K562 (cell line): ENCODE measurements at regions not wholly inside any gene's neighbourhood (a gene's known extent, or its start where the extent isn't known, plus 50 kb on each side); places are given as distances from the start of the nearest gene placed in this dataset.

Experiments used
- ATAC-seq: fragments of 200-7000 bp; cut with Tn5 transposase; 3 replicates; pipeline ENCODE4 v1.9.1; 2020; ENCODE audit warnings: moderate library complexity
- BruUV-seq: library from RNA; stranded (reverse); fragments of 400-500 nt; replicated peaks from 2 replicates; lab custom pipeline; 2021; lab: Mats Ljungman, UMichigan
- CTCF ChIA-PET: fragments of 300-600 bp; formaldehyde crosslinking; extraction: SDS; loops from one replicate; lab custom pipeline; 2021; ENCODE audit warnings: low intra/inter-chr PET ratio; lab: Yijun Ruan, JAX
- POLR2A ChIA-PET: fragments of 300-600, 350-650 bp; sonication (Branson Sonifier 250); formaldehyde crosslinking; extraction: SDS; loops from one replicate; lab custom pipeline; 2021; ENCODE audit warnings: antibody characterized with exemption, inconsistent platforms; lab: Yijun Ruan, JAX
- DNase-seq, 4 experiments: peaks; one replicate each; pipeline versions ENCODE4 v3.0.0 to v3.0.0-alpha.2; 2011 to 2018; ENCODE audit warnings: low spot score in 3 of 4, mixed read lengths in 3 of 4; ENCODE audit errors: extremely low read depth in 1 of 4
- FAIRE-seq: peaks from 2 replicates; lab custom pipeline; 2011; peaks lifted over from hg19 to GRCh38; lab: Jason Lieb, UNC
- H2AFZ ChIP-seq: 2 replicates; pipeline ENCODE4 v1.6.0; 2011; ENCODE audit warnings: low read depth, low read length, control low read depth, inconsistent platforms
- H3K27ac ChIP-seq: fragments of 200-600 bp; 3 replicates; pipeline ENCODE4 v1.8.0; 2011; ENCODE audit warnings: low read depth, mild to moderate bottlenecking, control low read depth, inconsistent platforms, low read length, moderate library complexity, mixed read lengths; ENCODE audit errors: extremely low read depth
- H3K27me3 ChIP-seq, 2 experiments: fragments of 300-600 bp in 1 of 2; 2 replicates in 1 of 2; 3 replicates in 1 of 2; pipeline versions ENCODE4 v1.6.0 to v1.8.0; 2011; ENCODE audit warnings: inconsistent platforms in 2 of 2, low read length in 2 of 2, mild to moderate bottlenecking in 1 of 2, mixed read lengths in 1 of 2, moderate library complexity in 1 of 2; ENCODE audit not compliant: control insufficient read depth in 2 of 2, insufficient read depth in 2 of 2
- H3K36me3 ChIP-seq: fragments of 300-600 bp; 3 replicates; pipeline ENCODE4 v1.8.0; 2011; ENCODE audit warnings: mild to moderate bottlenecking, low read length, inconsistent platforms; ENCODE audit not compliant: control insufficient read depth, insufficient read depth
- H3K4me1 ChIP-seq, 2 experiments: fragments of 200-600 bp in 1 of 2; replicated peaks in 1 of 2; 2 replicates in 1 of 2; 3 replicates in 1 of 2; pipeline versions ENCODE4 v1.5.1 to v1.8.0; 2011; ENCODE audit warnings: inconsistent platforms in 2 of 2, low read length in 2 of 2, mild to moderate bottlenecking in 1 of 2, mixed read lengths in 1 of 2, moderate library complexity in 1 of 2; ENCODE audit not compliant: control insufficient read depth in 2 of 2, insufficient read depth in 2 of 2
- H3K4me2 ChIP-seq: 2 replicates; pipeline ENCODE4 v1.6.1; 2011; ENCODE audit warnings: low read length, control low read depth, inconsistent platforms, mixed read lengths; ENCODE audit not compliant: insufficient read depth
- H3K4me3 ChIP-seq: fragments of 200-600 bp; sonication (generic), shearing (Covaris generic); 2 replicates; pipeline ENCODE4 v1.5.1; 2016; ENCODE audit warnings: control low read depth, inconsistent platforms
- H3K79me2 ChIP-seq: fragments of 200-600 bp; 3 replicates; pipeline ENCODE4 v1.8.0; 2011; ENCODE audit warnings: low read length, inconsistent platforms; ENCODE audit not compliant: control insufficient read depth, insufficient read depth
- H3K9ac ChIP-seq, 2 experiments: 2 replicates each; pipeline versions ENCODE4 v1.6.0 to v1.6.1; 2011; ENCODE audit warnings: low read depth in 2 of 2, low read length in 2 of 2, control low read depth in 1 of 2, inconsistent platforms in 1 of 2, mild to moderate bottlenecking in 1 of 2, mixed read lengths in 1 of 2; ENCODE audit not compliant: insufficient read depth in 1 of 2
- H3K9me1 ChIP-seq: one replicate; pipeline ENCODE4 v1.6.0; 2011; ENCODE audit warnings: inconsistent platforms, mild to moderate bottlenecking, low read length, moderate library complexity; ENCODE audit not compliant: control insufficient read depth, insufficient read depth
- H3K9me3 ChIP-seq: replicated peaks from 2 replicates; pipeline ENCODE4 v1.5.1; 2011; ENCODE audit warnings: low read depth, low read length, inconsistent platforms; ENCODE audit not compliant: control insufficient read depth, insufficient read depth
- H4K20me1 ChIP-seq: replicated peaks from 2 replicates; pipeline ENCODE4 v1.6.1; 2011; ENCODE audit warnings: low read length, inconsistent platforms, mixed read lengths; ENCODE audit not compliant: control insufficient read depth, insufficient read depth
- ARHGAP35 ChIP-seq: fragments of 450-650 bp; IDR thresholded peaks from 2 replicates; pipeline ENCODE4 v1.6.1; 2018; ENCODE audit not compliant: partially characterized antibody
- BDP1 ChIP-seq: IDR thresholded peaks from 3 replicates; pipeline ENCODE4 v1.6.1; 2011; ENCODE audit not compliant: insufficient read length, insufficient read depth
- GMEB1 ChIP-seq: fragments of 250-450 bp; sonication (Bioruptor Pico); IDR thresholded peaks from 2 replicates; pipeline ENCODE4 v1.4.0; 2020; ENCODE audit warnings: mild to moderate bottlenecking
- ID3 ChIP-seq, 2 experiments: fragments of 250-450 bp in 1 of 2; fragments of 450-650 bp in 1 of 2; sonication (Bioruptor Pico) in 1 of 2; IDR thresholded peaks; 2 replicates each; pipeline versions ENCODE4 v1.6.1 to v1.8.0; 2016 to 2021; ENCODE audit warnings: mild to moderate bottlenecking in 2 of 2, moderate library complexity in 2 of 2, missing compliant biosample characterization in 1 of 2, missing genetic modification characterization in 1 of 2
- NR0B1 ChIP-seq: fragments of 450-650 bp; IDR thresholded peaks from one replicate; pipeline ENCODE4 v1.6.1; 2018; ENCODE audit warnings: mild to moderate bottlenecking, moderate library complexity; ENCODE audit not compliant: partially characterized antibody
- NR2C2 ChIP-seq, 2 experiments: fragments of 200-800 bp in 1 of 2; sonication (Bioruptor generic) in 1 of 2; sonication (generic) in 1 of 2; formaldehyde crosslinking in 1 of 2; IDR thresholded peaks; 2 replicates each; pipeline versions ENCODE4 v1.6.1 to v1.8.0; 2016 to 2022; ENCODE audit warnings: mild to moderate bottlenecking in 1 of 2, missing compliant biosample characterization in 1 of 2, missing genetic modification characterization in 1 of 2, missing genetic modification reagents in 1 of 2
- TGIF2 ChIP-seq: sonication (generic); formaldehyde crosslinking; IDR thresholded peaks from 2 replicates; pipeline ENCODE4 v1.8.1; 2022; ENCODE audit warnings: mild to moderate bottlenecking, missing genetic modification reagents, moderate library complexity
- TSHZ1 ChIP-seq: fragments of 250-450 bp; sonication (Bioruptor Pico); IDR thresholded peaks from 2 replicates; pipeline ENCODE4 v1.4.0; 2020; ENCODE audit warnings: mild to moderate bottlenecking, moderate library complexity
- ZFP91 ChIP-seq: sonication (generic); formaldehyde crosslinking; IDR thresholded peaks from 2 replicates; pipeline ENCODE4 v1.8.0; 2022; ENCODE audit warnings: mild to moderate bottlenecking, missing genetic modification reagents
- ZNF165 ChIP-seq: fragments of 250-450 bp; sonication (Bioruptor Pico); IDR thresholded peaks from 2 replicates; pipeline ENCODE4 v1.4.0; 2020; ENCODE audit warnings: borderline replicate concordance
- ZNF175 ChIP-seq: fragments of 200-800 bp; sonication (Bioruptor generic); IDR thresholded peaks from 2 replicates; pipeline ENCODE4 v1.6.1; 2016; ENCODE audit warnings: low read depth, mild to moderate bottlenecking, missing genetic modification characterization, missing compliant biosample characterization
- ZNF644 ChIP-seq: fragments of 200-800 bp; sonication (Bioruptor generic); IDR thresholded peaks from 2 replicates; pipeline ENCODE4 v1.6.1; 2016; ENCODE audit warnings: low read depth, missing genetic modification characterization, missing compliant biosample characterization
- WGBS: fragments of 100-300 bp; shearing (Covaris generic); methylation state at CpG from one replicate; pipeline ENCODE4 v1.1.6; 2016; ENCODE audit warnings: low coverage, mixed read lengths; ENCODE audit not compliant: insufficient coverage; ENCODE audit errors: missing lambda C conversion rate; 5-methylcytosine and 5-hydroxymethylcytosine counted together
- in situ Hi-C: fragments of 300-500 bp; cut with MboI; formaldehyde crosslinking; loops from 4 replicates; pipeline ENCODE4 v1.15.0; 2018; ENCODE audit warnings: inconsistent platforms, mixed read lengths
- intact Hi-C: fragments of 100-400 bp; cut with micrococcal nuclease; formaldehyde crosslinking; loops from 2 replicates; pipeline ENCODE4 v1.14.2; 2022

GRCh38 chr9:71515626-71516025 lies 252.7 kb downstream of the CEMIP2 start:
- POLR2A ChIA-PET, result no interaction called here
- H3K27me3 ChIP-seq, result peaks cover 0 to 3% of the 10 kb centered on the region in 2 experiments; a peak in 2 of 5 replicates
- DNase-seq (no peak), FAIRE-seq (no peak), ATAC-seq (no peak)
- intact Hi-C loops, result no loop called here
- TF ChIP-seq TGIF2 (CRISPR knock-in tag), result no peak
- no peak for TF ChIP-seq ID3 (CRISPR knock-in tag; IDR thresholded peaks at IDR 0.05)
- no peak for TF ChIP-seq ID3 (tag; IDR thresholded peaks at IDR 0.05)
- TF ChIP-seq ZFP91, result no peak
- TF ChIP-seq ZNF165 (CRISPR knock-in tag), result no peak
- no peak for TF ChIP-seq NR2C2 (CRISPR knock-in tag; IDR thresholded peaks at IDR 0.05)
- TF ChIP-seq NR2C2 (tag; IDR thresholded peaks at IDR 0.05), result no peak
- TF ChIP-seq ARHGAP35, result no peak
- no peak for TF ChIP-seq TSHZ1 (CRISPR knock-in tag)
- TF ChIP-seq ZNF644 (tag), result no peak
- TF ChIP-seq BDP1, result no peak
- TF ChIP-seq NR0B1, result no peak
- TF ChIP-seq ZNF175, result no peak
- no peak for TF ChIP-seq GMEB1 (CRISPR knock-in tag)
- no peak overlapping the region for H3K27ac ChIP-seq
- H4K20me1 ChIP-seq, result no peaks in the 10 kb centered on the region
- no peaks in the 10 kb centered on the region for H3K79me2 ChIP-seq
- H3K9ac ChIP-seq, result no peak overlapping the region
- H2AFZ ChIP-seq, result no peak overlapping the region
- no peaks in the 10 kb centered on the region for H3K36me3 ChIP-seq
- no TSS peak for BruUV-seq
- CTCF ChIA-PET, result no interaction called here
- H3K9me1 ChIP-seq, result no peaks in the 10 kb centered on the region
- in situ Hi-C loops, result no loop called here
- H3K4me2 ChIP-seq, result no peak overlapping the region
- WGBS, result 0% methylated on average over 1 of the region's 1 CpG
- H3K4me1 ChIP-seq, result no peaks in the 10 kb centered on the region
- no peaks in the 10 kb centered on the region; the same call in 1 of the 2 replicates for H3K9me3 ChIP-seq
- no peak overlapping the region for H3K4me3 ChIP-seq
